IPS DF 4.7 (cell line): ENCODE measurements at regions not wholly inside any gene's neighbourhood (a gene's known extent, or its start where the extent isn't known, plus 50 kb on each side); places are given as distances from the start of the nearest gene placed in this dataset.
"Not testable (repeated sequence)": the region's sequence is repeated elsewhere in the genome, so short reads cannot be mapped to it uniquely, and the experiment has no call there.

ENCODE experiments used
- DNase-seq: peaks from one replicate; pipeline ENCODE4 v3.0.0-alpha.2; 2013; ENCODE audit warnings: low spot score; ENCODE audit errors: extremely low read depth

- no peak for DNase-seq
Observed at GRCh38 chr4:64975177-64975576, 565.9 kb upstream of the TECRL start.

GRCh38 chr4:64969081-64969480 lies 559.8 kb upstream of the TECRL start:
- DNase-seq = no peak

- no peak for DNase-seq
Observed at GRCh38 chr4:64967286-64967685, 558.0 kb upstream of the TECRL start.

GRCh38 chr4:64960516-64960915 lies 551.3 kb upstream of the TECRL start:
- no peak for DNase-seq

GRCh38 chr4:64940698-64941097 lies 531.4 kb upstream of the TECRL start:
- no peak for DNase-seq

- DNase-seq = no peak
Observed at GRCh38 chr4:64935469-64936001, 526.3 kb upstream of the TECRL start.

GRCh38 chr4:64911846-64912245 lies 502.6 kb upstream of the TECRL start:
- peak; percentile 41 for DNase-seq

- no peak for DNase-seq
Observed at GRCh38 chr4:64903986-64904385, 494.7 kb upstream of the TECRL start.

GRCh38 chr4:64899563-64899962 lies 490.3 kb upstream of the TECRL start:
- no peak for DNase-seq

GRCh38 chr4:64899030-64899429 lies 489.8 kb upstream of the TECRL start:
- DNase-seq = not testable (repeated sequence)

- no peak for DNase-seq
Observed at GRCh38 chr4:64897683-64898082, 488.4 kb upstream of the TECRL start.

GRCh38 chr4:64895031-64895430 lies 485.8 kb upstream of the TECRL start:
- DNase-seq = no peak

GRCh38 chr4:64893205-64893604 lies 484.0 kb upstream of the TECRL start:
- no peak for DNase-seq

GRCh38 chr4:64889906-64890610 lies 480.8 kb upstream of the TECRL start:
- DNase-seq = no peak

- no peak for DNase-seq
Observed at GRCh38 chr4:64883087-64883807, 474.0 kb upstream of the TECRL start.

- DNase-seq = no peak
Observed at GRCh38 chr4:64882311-64883086, 473.2 kb upstream of the TECRL start.

GRCh38 chr4:64880557-64880956 lies 471.3 kb upstream of the TECRL start:
- DNase-seq = no peak

- no peak for DNase-seq
Observed at GRCh38 chr4:64876021-64876420, 466.8 kb upstream of the TECRL start.

- no peak for DNase-seq
Observed at GRCh38 chr4:64870558-64870957, 461.3 kb upstream of the TECRL start.

- no peak for DNase-seq
Observed at GRCh38 chr4:64857815-64858214, 448.6 kb upstream of the TECRL start.

- no peak for DNase-seq
Observed at GRCh38 chr4:64857198-64857597, 447.9 kb upstream of the TECRL start.

GRCh38 chr4:64846417-64846816 lies 437.2 kb upstream of the TECRL start:
- DNase-seq = no peak
